BJ (cell line): ENCODE measurements at regions not wholly inside any gene's neighbourhood (a gene's known extent, or its start where the extent isn't known, plus 50 kb on each side); places are given as distances from the start of the nearest gene placed in this dataset.

Source experiments
- CTCF ChIA-PET: fragments of 350-600 bp; formaldehyde crosslinking; extraction: SDS; loops from one replicate; lab custom pipeline; 2021; ENCODE audit warnings: antibody characterized with exemption, inconsistent platforms; lab: Yijun Ruan, JAX
- POLR2A ChIA-PET: fragments of 300-600 bp; sonication (Branson Sonifier 250); formaldehyde crosslinking; extraction: SDS; loops from one replicate; lab custom pipeline; 2021; ENCODE audit warnings: antibody characterized with exemption; lab: Charles Lee
- DNase-seq: peaks from one replicate; pipeline ENCODE4 v3.0.0-alpha.2; 2011; ENCODE audit warnings: low read depth
- H3K27me3 ChIP-seq: 2 replicates; pipeline ENCODE4 v1.6.0; 2011; ENCODE audit warnings: low read length; ENCODE audit not compliant: control insufficient read depth, insufficient read depth
- H3K36me3 ChIP-seq: 2 replicates; pipeline ENCODE4 v1.5.1; 2011; ENCODE audit warnings: low read length; ENCODE audit not compliant: control insufficient read depth, insufficient read depth
- H3K4me3 ChIP-seq: 2 replicates; pipeline ENCODE4 v1.5.1; 2011; ENCODE audit warnings: low read depth, mild to moderate bottlenecking, control low read depth, low read length
- CTCF ChIP-seq: IDR thresholded peaks from 2 replicates; pipeline ENCODE4 v1.5.1; 2011; ENCODE audit warnings: low read depth, mild to moderate bottlenecking, control low read depth, inconsistent platforms, low read length, moderate library complexity; ENCODE audit not compliant: insufficient read depth

GRCh38 chr7:33766405-33766804 lies 138.9 kb upstream of the BMPER start:
- CTCF ChIA-PET: interaction anchor here (0.6 to 1.1 kb wide), 2 partner anchors 20 to 41 kb away, joined by 3 to 4 read pairs; no protein-coding TSS in a partner anchor

GRCh38 chr7:33769930-33770329 lies 135.4 kb upstream of the BMPER start:
- CTCF ChIA-PET: interaction anchor here (0.6 to 1.5 kb wide), 4 partner anchors 10 to 163 kb away, joined by 3 to 7 read pairs (median 4); no protein-coding TSS in a partner anchor
- POLR2A ChIA-PET: no interaction called here
- Histone ChIP-seq H3K27me3 (no peaks in the 10 kb centered on the region), H3K4me3 (no peak overlapping the region), H3K36me3 (no peaks in the 10 kb centered on the region)
- DNase-seq: no peak
- no peak for TF ChIP-seq CTCF

More at GRCh38 chr7:33766405-33766804, 138.9 kb upstream of the BMPER start:
- no peak for DNase-seq
- H3K27me3 ChIP-seq: no peaks in the 10 kb centered on the region
- no peak overlapping the region for H3K4me3 ChIP-seq
- TF ChIP-seq CTCF: no peak
- H3K36me3 ChIP-seq: no peaks in the 10 kb centered on the region
- POLR2A ChIA-PET: no interaction called here

- POLR2A ChIA-PET: no interaction called here
- CTCF ChIA-PET: interaction anchor here (1.0 to 1.5 kb wide), 3 partner anchors 11 to 125 kb away, joined by 3 to 7 read pairs (median 4); no protein-coding TSS in a partner anchor
- Histone ChIP-seq H3K27me3 (no peaks in the 10 kb centered on the region), H3K4me3 (no peak overlapping the region), H3K36me3 (no peaks in the 10 kb centered on the region)
- no peak for TF ChIP-seq CTCF
- no peak for DNase-seq
Observed at GRCh38 chr7:33770576-33770975, 134.8 kb upstream of the BMPER start.

DNA sequence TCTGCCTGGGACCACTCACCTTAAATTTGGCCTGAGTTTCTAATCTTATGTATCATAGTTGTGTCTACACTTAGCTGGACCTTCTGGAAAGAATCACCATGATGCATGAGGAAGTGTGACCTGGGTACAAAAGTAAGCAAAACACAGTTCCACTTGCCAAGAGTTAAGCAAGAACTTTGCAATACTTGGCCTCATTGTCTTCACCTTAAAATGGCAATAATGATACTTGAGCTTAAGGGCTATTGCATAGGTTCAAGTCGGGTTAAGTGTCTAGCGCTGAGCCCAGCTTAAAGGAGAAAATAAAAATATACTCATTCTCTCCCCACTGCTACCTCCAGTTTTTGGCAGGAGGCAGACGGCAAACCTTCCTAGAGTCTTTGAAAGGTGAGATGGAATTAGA lies 133.9 kb upstream of the BMPER start:
- Histone ChIP-seq H3K4me3 (no peak overlapping the region), H3K27me3 (no peaks in the 10 kb centered on the region), H3K36me3 (no peaks in the 10 kb centered on the region)
- TF ChIP-seq CTCF: no peak
- no peak for DNase-seq
- POLR2A ChIA-PET: no interaction called here
- CTCF ChIA-PET: no interaction called here

DNA sequence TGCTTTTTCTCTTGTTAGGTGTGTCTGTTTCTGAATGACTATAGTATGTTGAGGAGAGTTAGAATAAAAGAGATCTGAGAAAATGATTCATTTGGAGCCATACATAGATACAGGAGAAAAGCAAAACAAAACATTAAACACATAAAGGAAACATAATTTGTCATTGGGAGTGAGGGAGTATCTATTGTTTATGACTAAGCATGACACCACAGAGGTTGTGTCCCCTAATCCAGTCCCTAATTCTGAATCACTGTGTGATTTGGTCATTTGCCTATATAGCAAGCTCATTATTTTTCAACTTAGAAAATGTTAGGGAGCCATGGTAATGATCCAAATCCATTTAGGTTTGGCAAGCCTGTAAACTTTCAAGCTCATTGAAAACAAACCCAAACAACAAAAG lies 132.3 kb upstream of the BMPER start:
- Histone ChIP-seq H3K4me3 (no peak overlapping the region), H3K27me3 (no peaks in the 10 kb centered on the region), H3K36me3 (no peaks in the 10 kb centered on the region)
- CTCF ChIA-PET: interaction anchor here (1.0 kb wide), 1 partner anchor 9 kb away, joined by 5 read pairs; no protein-coding TSS in a partner anchor
- no peak for TF ChIP-seq CTCF
- POLR2A ChIA-PET: no interaction called here
- no peak for DNase-seq
